Activated CD4-positive, CD25-positive, alpha-beta regulatory T cell treated with anti-CD3 and anti-CD28 coated beads, Interleukin-2, amount 50 U/mL, for 16 hours (primary cell): ENCODE measurements at regions not wholly inside any gene's neighbourhood (a gene's known extent, or its start where the extent isn't known, plus 50 kb on each side); places are given as distances from the start of the nearest gene placed in this dataset.
"Not testable (repeated sequence)": the region's sequence is repeated elsewhere in the genome, so short reads cannot be mapped to it uniquely, and the experiment has no call there.

ENCODE experiments used
- DNase-seq: peaks from one replicate; pipeline ENCODE4 v3.0.0-alpha.2; 2020; ENCODE audit warnings: low read depth, low spot score

DNA sequence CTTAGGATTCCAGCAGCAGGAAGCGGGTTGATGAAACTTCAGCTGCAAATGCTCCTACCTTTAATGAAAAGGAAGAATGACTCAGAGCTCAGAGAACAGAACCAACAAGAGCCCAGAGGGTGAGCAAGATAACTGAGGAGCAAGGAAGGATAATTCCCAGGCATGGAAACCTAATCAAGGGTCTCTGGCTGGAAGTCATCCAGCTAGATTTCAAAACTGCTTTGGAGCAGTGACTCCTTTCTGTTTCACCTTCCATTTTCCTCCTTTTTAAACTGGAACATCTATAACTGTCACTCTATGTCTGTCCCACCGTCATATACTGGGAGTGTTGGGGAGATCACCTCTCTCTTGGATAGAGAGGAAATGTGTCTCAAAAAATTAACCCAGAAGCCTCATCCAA lies 148.4 kb upstream of the RAB6C start:
- DNase-seq: no peak

DNA sequence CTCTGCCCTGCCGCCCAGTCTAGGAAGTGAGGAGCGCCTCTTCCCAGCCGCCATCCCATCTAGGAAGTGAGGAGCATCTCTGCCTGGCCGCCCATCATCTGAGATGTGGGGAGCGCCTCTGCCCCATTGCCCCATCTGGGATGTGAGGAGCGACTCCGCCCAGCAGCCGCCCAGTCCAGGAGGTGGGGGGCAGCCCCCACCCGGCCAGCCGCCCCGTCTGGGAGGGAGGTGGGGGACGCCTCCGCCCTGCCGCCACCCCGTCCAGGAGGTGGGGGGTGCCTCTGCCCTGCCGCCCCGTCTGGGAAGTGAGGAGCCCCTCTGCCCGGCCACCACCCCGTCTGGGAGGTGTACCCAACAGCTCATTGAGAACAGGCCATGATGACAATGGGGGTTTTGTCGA lies 146.0 kb upstream of the RAB6C start:
- not testable (repeated sequence) for DNase-seq

DNA sequence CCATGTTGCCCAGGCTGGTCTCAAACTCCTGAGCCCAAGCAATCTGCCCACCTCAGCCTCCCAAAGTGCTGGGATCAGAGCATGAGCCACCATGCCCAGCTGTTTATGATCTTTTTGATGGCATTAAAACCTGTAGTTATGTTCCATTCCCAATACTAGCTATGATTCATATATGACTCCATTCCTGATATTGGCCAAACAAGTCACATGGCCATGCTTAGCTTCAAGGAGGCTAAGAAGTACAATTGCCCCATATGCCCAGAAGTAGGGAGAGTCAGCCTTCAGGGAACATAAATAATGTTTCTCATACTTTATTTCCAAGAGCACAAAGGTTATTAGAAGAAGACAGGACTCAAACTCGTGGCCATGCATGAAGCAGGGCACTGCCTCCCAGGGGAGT lies 132.4 kb upstream of the RAB6C start:
- DNase-seq: no peak

DNA sequence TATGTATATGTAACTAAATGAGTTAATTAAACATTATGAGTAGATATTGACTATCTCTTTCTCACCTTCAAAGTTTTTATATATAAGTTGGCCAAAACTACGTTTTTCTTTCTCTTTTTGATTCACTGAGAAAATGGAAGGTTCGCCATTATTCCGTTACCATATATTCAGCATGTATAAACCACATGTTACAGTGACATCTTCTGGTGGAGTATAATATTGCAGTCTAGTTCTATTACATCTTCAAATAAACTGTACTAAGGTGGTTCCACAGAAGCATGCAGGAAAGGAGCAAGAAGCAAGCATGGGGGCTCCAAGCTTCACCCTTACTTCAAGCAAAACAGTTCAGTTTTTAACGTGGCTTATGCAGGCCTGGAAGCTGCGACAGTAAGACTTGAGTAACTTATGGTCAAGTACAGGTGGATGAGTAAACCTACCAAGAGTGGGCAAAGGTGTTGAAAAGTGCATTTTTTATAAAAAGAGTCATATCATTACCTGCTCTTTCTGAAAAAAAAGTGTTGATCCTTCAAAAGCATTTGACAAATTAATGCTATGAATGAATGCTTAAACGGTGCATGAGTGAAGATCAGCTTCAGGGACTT lies 129.8 kb upstream of the RAB6C start:
- no peak for DNase-seq

DNA sequence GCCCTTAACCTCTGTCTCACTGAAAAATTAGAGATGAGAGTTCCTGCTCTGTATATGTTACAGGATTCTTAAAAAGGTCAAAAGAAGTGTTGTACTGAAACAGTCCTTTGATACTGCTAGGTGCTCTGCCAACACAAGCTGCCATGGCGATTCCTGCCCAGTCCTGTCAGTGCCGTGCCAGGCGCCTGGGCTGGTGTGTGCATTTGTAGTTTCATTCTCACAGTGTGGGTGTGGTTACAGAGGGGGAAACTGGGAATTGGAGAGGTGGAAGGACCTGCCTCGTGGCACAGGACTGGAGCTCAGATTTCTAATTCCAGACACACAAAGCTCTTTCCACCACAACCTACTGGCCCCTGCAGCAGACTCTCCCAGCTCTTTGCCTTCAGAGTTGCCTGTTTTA lies 122.3 kb upstream of the RAB6C start:
- DNase-seq: no peak

DNA sequence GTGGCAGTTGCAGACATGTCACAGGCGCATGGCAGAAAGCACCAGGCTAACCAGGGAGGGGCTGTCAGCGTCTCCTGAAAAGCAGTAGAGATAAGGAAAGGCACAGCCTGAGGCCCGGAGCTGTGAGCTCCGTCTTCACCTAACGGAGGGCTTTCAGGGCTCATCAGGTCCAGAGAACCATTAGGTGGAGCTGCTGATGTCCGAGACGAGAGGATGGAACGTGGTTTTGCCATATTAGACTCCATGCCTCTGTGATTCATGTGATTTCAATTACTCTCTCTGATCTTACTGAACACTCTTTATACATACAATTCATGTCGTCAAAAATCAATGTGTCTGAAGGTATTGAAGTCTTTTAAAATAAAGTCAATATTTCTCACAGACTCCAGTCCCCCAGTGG lies 120.3 kb upstream of the RAB6C start:
- DNase-seq: no peak

DNA sequence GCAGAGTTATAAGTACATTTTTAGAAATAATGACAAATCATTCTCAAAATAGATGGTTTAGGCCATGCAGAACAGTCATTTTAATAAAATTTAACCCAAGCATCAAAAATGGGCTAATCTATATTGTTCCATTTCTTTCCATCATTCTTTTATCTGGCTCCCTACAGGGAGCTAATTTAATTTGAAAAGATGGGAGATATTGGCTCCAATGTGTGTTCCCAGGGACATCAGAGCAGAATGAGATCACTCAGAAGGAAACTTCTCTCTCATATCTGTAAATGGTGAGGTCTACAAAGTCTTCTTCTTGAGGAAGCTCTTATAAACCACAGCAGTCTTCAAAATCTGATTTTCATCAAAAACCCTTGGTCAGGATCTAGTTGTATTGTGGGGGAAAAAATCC lies 119.4 kb upstream of the RAB6C start:
- no peak for DNase-seq

DNA sequence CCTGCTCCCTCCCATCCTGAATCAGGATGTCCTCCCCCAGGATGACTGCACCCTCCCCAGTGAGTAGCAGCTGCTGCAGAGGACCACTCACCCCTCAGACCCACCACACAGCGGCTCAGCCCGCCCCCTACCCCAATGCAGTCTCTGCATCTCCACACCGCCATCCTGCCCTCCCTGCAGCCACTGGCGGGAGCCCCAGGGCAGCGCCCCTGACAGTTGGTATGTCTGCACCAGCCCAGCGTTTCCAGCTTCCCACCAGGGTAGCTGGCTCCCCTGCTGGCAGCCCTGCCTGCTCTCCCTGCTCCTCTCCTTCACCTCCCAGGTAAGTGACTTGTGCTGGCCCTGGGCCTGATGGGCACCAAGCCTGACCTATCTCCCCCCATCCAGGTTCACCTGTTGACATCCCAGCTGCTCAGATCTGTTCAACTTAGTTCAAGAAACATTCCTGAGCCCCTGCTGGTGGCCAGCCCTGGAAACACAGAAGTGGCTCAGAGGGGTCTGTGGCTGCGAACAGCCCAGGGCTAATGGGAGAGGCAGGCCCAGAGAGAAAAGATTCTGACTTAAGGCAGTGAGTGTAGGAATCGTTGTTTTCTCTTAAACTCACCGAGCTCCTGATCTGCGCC lies 117.7 kb upstream of the RAB6C start:
- no peak for DNase-seq

DNA sequence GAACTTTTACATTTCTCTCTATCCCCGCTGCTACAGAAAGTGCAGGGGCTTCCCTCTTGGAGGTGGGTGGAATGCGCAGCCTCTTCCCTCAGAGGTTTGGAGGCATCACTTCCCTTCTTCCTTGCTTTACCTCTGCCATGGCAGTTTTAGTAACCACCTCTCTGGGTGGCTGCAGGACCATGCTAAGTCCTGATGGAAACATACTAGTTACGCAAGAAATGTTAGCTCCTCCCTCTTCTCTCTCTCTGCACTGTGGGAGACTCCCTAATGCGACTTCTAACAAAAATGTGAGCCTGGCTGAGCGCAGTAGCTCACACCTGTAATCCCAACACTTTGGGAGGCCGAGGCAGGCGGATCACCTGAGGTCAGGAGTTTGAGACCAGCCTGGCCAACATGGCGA lies 116.8 kb upstream of the RAB6C start:
- no peak for DNase-seq

DNA sequence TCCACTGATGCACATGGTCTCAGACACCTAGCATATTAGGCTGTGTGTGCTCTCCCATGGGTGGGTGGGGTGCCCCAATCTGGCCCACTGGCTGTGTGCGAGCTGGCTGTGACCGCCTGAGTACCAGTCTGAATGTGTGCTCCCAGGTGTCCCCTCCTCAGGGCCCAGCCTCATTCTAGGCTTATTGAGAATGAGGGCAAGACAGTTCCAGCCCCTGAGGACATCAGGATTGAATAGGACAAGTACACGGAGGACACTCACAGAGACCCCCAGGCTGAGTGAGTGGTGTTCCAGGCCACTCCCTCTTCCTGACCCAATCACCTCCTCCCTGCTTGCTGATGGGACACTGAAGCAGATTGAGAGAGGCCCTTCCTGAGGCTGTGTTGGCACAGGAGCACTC lies 116.1 kb upstream of the RAB6C start:
- DNase-seq: no peak

DNA sequence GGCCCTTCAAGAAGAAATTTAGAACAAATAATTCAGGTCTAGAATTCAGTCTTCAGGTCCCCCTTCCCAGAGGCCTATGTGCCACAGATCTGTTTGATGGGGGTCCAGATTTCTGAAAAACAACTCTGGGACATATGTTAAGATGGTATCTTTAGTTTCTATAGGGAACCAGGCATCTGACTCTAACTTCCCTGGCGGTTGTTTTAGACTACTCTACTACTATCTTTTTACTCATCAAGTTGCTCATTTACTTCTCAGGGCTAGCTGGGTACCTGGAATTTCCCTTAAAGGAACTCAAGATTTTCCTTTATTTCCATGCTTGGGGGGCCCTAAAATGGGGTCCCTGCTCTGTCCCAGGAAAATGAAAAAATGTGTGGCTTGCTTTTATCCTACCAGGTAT lies 114.7 kb upstream of the RAB6C start:
- no peak for DNase-seq

DNA sequence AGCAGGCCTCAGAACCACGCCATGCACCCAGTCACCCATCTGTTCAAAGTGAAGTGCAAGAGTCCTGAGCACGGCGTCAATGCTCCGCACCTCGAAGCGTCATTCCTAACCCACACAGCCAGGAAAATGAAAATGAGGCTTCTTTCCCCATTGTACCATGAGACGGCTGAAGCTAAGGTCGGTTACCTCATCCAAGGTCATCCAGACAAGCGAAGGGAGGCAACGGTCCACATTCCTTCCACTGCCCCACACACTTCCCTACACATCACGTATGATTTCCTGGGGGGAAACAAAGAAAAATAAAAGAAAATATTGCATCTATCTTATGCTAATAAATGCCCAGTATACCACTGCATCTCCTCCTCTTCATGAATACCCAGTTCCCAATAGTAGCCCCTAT lies 113.5 kb upstream of the RAB6C start:
- no peak for DNase-seq

DNA sequence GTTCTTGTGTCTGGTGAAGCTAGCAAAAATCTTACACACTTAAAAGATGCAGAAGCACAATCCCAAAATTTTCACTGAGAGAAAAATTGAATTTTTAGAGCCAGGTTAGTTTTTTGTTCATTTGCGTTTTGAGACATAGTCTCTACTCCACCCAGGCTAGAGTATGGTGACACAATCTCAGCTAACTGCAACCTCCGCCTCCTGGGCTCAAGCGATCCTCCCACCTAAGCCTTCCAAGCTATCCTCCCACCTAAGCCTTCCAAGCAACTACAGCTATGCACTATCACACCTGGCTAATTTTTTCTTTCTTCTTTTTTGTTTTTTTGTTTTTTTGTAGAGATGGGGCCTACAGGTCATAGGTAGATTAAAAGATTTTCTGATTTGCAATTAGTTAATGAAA lies 113.1 kb upstream of the RAB6C start:
- DNase-seq: no peak

DNA sequence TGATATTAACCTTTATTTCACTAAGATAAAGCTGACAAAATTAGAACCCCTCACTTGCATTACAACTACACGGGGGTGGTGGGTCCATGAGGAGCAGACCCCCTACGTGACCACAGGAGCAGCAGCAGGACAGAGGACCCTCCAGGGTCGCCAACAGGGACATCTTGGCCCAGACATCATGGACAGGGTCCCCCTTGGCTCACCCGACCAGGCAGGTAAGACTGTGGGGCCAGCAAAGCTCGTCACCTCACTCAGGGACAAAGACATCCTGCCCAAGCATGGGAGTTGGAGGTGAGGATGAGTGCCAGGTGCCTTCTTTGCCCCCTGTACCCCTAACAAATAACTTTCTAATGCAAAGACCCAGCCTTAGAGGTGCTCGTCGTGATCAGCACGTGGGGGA lies 111.3 kb upstream of the RAB6C start:
- no peak for DNase-seq

DNA sequence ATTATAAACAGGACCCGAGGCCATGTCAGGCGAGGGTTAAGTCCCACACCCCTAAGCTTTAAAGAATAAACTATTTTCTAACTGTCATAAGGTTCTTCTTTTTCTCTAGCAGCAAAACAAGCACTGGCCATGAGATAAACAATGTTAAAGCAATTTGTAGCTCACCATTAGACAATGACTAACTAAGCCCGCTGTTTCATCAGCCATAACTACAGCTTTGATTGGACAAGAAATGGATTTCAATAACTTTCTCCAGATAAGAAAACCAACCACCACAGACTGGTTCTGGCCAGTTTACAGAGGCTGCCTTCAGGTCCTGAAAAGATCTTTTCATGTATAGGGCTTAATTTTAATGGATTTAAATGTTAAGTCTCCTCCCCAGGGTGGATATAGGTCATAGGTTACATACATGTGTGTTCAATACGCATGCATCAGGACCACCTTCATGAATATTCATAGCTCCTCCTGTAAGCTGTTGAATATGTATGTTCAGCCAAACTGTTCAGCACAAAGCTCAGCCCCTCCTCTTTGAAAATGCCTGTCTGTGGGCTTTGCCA lies 108.7 kb upstream of the RAB6C start:
- DNase-seq: no peak

DNA sequence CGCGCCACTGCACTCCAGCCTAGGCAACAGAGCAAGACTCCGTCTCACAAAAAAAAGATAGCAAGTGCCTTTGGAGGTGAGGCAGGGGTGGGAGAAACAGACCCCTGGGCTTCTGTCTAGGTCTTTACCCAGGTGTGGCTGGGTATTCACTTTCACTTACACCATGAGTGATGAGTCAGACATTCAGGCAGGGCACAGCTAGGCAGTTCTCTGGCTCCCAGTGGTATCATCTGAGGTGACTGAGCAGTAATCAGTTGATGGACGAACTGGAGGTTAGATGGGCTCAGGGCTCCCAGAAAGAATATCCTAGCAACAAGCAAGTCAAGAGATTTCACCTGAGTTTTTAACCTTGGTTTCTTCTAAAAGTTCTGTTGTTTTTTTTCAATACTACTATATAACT lies 107.0 kb upstream of the RAB6C start:
- DNase-seq: no peak

DNA sequence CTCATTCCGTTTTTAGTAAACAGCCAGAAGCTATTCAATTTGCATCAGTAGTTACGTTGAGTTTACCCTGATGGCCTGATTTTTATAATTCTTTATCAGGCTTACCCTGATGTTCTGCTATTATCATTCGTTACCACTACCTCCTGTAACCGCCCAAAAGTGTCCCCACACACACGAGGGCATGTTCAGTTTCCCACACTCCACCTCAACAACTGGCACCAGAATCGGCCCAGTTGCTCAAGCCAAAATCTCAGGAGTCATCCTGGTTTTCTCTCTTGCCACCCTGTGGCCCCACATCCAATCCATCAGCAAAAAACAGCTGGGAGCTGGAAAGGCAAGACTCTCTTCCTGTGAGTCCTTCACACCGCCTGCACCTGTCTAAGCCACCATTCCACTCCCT lies 102.9 kb upstream of the RAB6C start:
- DNase-seq: no peak

DNA sequence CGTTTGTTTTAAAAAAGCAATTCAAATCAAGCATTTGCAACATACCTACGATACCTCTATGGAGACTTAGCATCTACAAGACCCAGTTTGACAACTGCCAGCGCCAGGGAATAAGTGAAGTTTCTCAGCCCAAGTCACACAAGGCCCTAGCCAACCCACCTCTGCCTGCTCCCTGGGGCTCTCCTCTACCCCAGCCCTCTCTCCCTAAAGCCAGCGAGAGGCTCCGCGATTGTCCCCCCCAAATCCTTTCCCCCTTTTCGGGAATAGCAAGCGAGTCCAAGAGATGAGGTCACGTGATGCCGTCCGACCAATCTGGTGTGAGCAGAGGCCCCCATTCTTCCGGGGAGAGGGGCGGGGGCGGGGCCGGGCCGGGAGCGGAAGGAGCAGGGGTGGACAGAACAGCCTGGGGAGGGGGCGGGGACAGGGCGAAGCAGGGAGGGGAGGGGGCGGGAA lies 102.2 kb upstream of the RAB6C start:
- peak; percentile 49 for DNase-seq

DNA sequence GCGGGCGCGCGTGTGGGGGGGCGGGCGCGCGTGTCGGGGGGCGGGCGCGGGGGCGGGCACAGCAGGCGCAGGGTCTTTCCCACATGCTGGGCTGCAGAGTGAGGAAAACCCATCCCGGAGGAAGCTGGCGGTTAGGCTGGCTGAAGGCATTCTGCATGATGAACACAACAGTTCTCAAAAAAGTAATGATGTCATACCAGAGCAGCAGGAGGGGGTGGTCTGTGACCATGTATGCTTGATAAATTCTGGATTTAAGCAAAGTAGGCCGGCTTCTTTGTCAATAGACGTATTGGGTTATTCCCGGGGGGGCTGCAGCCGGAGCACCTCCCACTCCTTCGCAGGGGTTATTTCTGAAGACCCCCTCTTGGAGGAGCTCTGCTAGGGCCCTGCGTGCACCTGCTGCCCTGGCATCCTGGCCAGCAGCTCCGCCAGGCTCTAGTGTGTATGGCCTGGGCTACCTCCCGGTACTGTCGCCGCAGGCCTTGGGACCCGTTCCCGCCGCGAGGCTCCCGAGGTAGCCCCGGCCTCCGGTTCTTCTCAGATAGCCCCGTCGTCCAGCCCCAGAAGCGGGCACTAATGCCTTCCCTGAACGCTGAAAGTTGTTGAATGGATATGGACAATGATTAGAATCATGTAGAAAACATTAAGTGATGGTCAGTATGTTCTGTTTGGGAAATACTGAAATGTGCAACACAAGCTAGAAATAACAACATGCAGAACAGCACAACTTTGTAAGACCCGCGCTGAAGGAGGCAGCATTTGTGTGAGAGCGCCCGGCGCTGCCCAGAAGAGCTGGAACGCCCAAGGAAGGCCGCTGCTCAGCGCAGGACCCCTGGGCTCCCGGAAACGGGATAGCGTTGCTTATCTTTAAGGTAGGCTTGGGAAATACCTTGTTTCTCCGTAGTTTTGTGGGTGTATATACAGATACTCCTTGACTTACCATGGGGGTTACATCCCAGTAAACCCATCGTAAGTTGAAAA lies 101.4 kb upstream of the RAB6C start:
- no peak for DNase-seq

DNA sequence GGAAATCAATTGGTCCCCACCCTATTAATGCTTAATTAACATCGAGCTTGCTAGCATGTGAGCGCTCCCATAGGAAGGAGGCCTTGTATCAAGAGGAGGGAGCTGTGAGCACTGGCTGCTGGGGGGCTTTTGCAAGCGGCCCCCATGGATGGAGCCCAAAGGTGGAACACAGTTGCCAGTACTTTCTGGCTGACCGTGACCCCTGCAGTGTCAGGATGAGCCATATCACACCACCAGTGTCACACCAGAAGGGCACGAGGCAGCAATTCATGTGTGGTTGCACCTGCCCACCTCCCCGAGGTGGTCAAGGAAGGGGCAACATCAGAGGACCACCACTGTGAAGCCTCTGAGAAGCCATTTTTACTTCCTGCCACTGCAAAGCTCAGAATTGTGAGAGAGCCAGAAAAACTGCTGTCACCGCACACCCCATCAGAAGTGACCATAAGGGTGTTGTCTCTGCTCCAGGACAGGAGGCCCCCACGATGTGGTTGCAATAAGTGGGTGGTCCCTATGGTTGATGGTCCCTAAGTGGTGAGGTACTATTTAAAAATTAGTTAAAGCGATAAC lies 99.8 kb upstream of the RAB6C start:
- DNase-seq: no peak

DNA sequence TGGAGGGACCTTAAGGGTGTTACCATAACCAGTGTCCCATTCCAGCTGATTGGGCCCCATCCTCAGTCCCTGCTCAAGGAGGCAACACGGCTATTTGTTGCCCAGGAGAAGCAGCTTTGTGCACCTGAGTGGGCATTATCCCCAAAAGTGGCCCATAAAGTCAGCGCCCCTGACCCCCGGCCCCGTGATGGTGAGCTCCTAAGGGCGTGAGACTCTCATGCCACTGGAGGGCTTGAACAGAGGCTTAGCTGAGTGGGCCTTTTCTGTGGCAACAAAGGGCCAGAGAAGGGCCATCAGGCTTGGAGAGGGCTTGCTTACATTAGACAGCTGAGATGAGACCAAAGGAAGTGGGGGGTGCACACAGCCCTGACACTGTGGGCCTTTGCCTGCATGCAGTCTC lies 99.2 kb upstream of the RAB6C start:
- DNase-seq: no peak

DNA sequence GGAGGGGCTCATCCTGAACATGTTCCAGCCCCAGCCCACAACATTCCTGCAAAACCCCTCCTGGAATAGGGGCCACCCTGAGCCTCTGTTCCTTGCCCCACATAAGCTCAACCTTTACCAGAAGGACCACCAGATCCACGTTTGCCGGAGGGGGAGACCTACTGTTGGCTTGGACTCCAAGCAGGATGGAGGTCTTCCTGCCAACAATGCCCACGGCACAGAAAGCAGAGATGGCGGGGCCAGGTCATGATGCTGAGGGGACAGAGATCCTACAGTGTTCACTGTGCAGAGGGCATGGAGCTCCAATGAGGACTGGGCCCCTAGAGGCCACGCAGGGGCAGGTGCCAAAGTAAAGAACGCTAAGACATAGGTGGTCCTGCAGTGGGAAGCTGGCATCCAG lies 98.5 kb upstream of the RAB6C start:
- no peak for DNase-seq
